Neural cell (in vitro differentiated cells): ENCODE measurements at regions not wholly inside any gene's neighbourhood (a gene's known extent, or its start where the extent isn't known, plus 50 kb on each side); places are given as distances from the start of the nearest gene placed in this dataset.

Experiments used
- H2AFZ ChIP-seq: fragments of 200-600, 300-800 bp; sonication (generic), shearing (Covaris generic); 2 replicates; pipeline ENCODE4 v1.6.0; 2014; ENCODE audit warnings: low read depth, mild to moderate bottlenecking, antibody characterized with exemption, low read length, moderate library complexity
- H3F3A ChIP-seq: fragments of 200-600 bp; shearing (Covaris generic); 2 replicates; pipeline ENCODE4 v1.6.1; 2016; ENCODE audit warnings: mild to moderate bottlenecking, moderate library complexity, mixed read lengths, antibody characterized with exemption, low read length; ENCODE audit not compliant: insufficient read depth, poor library complexity, severe bottlenecking
- H3K27ac ChIP-seq: fragments of 200-600, 300-800 bp; sonication (generic), shearing (Covaris generic); 2 replicates; pipeline ENCODE4 v1.5.1; 2014; ENCODE audit warnings: mild to moderate bottlenecking, low read length, moderate library complexity
- H3K27me3 ChIP-seq: fragments of 300-800, 200-600 bp; sonication (generic), shearing (Covaris generic); 2 replicates; pipeline ENCODE4 v1.6.0; 2014; ENCODE audit warnings: mild to moderate bottlenecking, low read depth, low read length, moderate library complexity; ENCODE audit not compliant: insufficient read depth
- H3K36me3 ChIP-seq: fragments of 300-800, 200-600 bp; sonication (generic), shearing (Covaris generic); 2 replicates; pipeline ENCODE4 v1.5.1; 2014; ENCODE audit warnings: mild to moderate bottlenecking, antibody characterized with exemption, low read length, moderate library complexity; ENCODE audit not compliant: insufficient read depth
- H3K4me2 ChIP-seq: fragments of 300-800, 200-600 bp; sonication (generic), shearing (Covaris generic); 2 replicates; pipeline ENCODE4 v1.6.0; 2014; ENCODE audit warnings: mild to moderate bottlenecking, low read length
- H3K4me3 ChIP-seq: fragments of 300-800, 200-600 bp; sonication (generic), shearing (Covaris generic); 2 replicates; pipeline ENCODE4 v1.5.1; 2014; ENCODE audit warnings: mild to moderate bottlenecking, low read length, moderate library complexity
- H3K79me2 ChIP-seq: fragments of 200-600 bp; shearing (Covaris generic); replicated peaks from 2 replicates; pipeline ENCODE4 v1.6.0; 2014; ENCODE audit warnings: mild to moderate bottlenecking, low read length, moderate library complexity; ENCODE audit not compliant: insufficient read depth
- H3K9ac ChIP-seq: fragments of 300-800, 200-600 bp; sonication (generic), shearing (Covaris generic); 2 replicates; pipeline ENCODE4 v1.6.1; 2016; ENCODE audit warnings: mild to moderate bottlenecking, low read length, mixed read lengths
- H3K9me2 ChIP-seq: fragments of 200-600 bp; shearing (Covaris generic); 2 replicates; pipeline ENCODE4 v1.6.1; 2016; ENCODE audit warnings: mild to moderate bottlenecking, low read length, mixed read lengths; ENCODE audit not compliant: insufficient read depth
- H3K9me3 ChIP-seq: fragments of 200-600, 300-800 bp; sonication (generic), shearing (Covaris generic); 2 replicates; pipeline ENCODE4 v1.6.1; 2016; ENCODE audit warnings: mild to moderate bottlenecking, mixed run types, low read length, moderate library complexity, mixed read lengths
- H4K20me1 ChIP-seq: fragments of 200-600 bp; shearing (Covaris generic); 2 replicates; pipeline ENCODE4 v1.6.1; 2016; ENCODE audit warnings: mild to moderate bottlenecking, mixed run types; ENCODE audit not compliant: insufficient read depth
- CTCF ChIP-seq: fragments of 450-650 bp; IDR thresholded peaks from 2 replicates; pipeline ENCODE4 v1.5.1; 2014; ENCODE audit warnings: antibody characterized with exemption, mild to moderate bottlenecking, moderate library complexity; ENCODE audit not compliant: poor library complexity, severe bottlenecking
- EP300 ChIP-seq: fragments of 450-650 bp; conservative IDR thresholded peaks from 2 replicates; pipeline ENCODE4 v1.6.1; 2014; ENCODE audit warnings: antibody characterized with exemption, mild to moderate bottlenecking, moderate library complexity; ENCODE audit not compliant: poor library complexity, severe bottlenecking
- EZH2 ChIP-seq: fragments of 200-600, 300-800 bp; shearing (Covaris generic), sonication (generic); IDR thresholded peaks from 2 replicates; pipeline ENCODE4 v1.6.1; 2014; ENCODE audit warnings: antibody characterized with exemption, low read length, borderline replicate concordance, mild to moderate bottlenecking; ENCODE audit not compliant: insufficient read depth, poor library complexity, severe bottlenecking
- MXI1 ChIP-seq: fragments of 450-650 bp; conservative IDR thresholded peaks from 2 replicates; pipeline ENCODE4 v1.6.1; 2014; ENCODE audit warnings: antibody characterized with exemption, mild to moderate bottlenecking; ENCODE audit not compliant: poor library complexity, severe bottlenecking
- POLR2AphosphoS5 ChIP-seq: IDR thresholded peaks from 2 replicates; pipeline ENCODE4 v1.6.1; 2012
- RAD21 ChIP-seq: fragments of 450-650 bp; conservative IDR thresholded peaks from 2 replicates; pipeline ENCODE4 v1.6.1; 2014; ENCODE audit warnings: antibody characterized with exemption, mild to moderate bottlenecking, moderate library complexity
- REST ChIP-seq: IDR thresholded peaks from 2 replicates; pipeline ENCODE4 v1.6.1; 2012; ENCODE audit warnings: borderline replicate concordance
- SMC3 ChIP-seq: fragments of 450-650 bp; conservative IDR thresholded peaks from 2 replicates; pipeline ENCODE4 v1.6.1; 2014; ENCODE audit warnings: antibody characterized with exemption, mild to moderate bottlenecking, moderate library complexity; ENCODE audit not compliant: poor library complexity
- TAF1 ChIP-seq: IDR thresholded peaks from 2 replicates; pipeline ENCODE4 v1.6.1; 2012; ENCODE audit warnings: low read depth

DNA sequence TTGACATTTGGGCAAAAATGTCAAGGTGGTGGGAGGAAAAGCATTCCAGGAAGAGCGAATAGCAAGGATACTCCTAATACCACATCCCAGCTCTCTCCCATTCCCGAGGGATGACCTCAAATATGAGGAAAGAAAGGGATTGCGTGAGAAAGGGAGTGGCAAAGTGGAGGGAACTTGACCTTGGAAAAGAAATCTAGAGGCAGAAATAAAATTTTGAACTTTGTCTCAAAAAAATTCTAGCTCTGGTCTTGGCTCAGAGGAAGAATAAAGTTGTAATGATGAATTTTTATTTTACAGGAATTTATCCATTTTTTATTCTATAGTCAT is 127.8 kb downstream of the TBX19 start:
- Histone ChIP-seq H3K27me3 (no peaks in the 10 kb centered on the region), H3K4me3 (no peak overlapping the region), H3F3A (no peaks in the 10 kb centered on the region), H3K4me2 (no peak overlapping the region), H3K36me3 (no peaks in the 10 kb centered on the region), H3K9me3 (no peaks in the 10 kb centered on the region), H4K20me1 (no peaks in the 10 kb centered on the region), H3K9me2 (no peaks in the 10 kb centered on the region), H2AFZ (no peak overlapping the region), H3K27ac (no peak overlapping the region), H3K9ac (no peak overlapping the region), H3K79me2 (no peaks in the 10 kb centered on the region)
- TF ChIP-seq SMC3 (no peak), POLR2AphosphoS5 (no peak), MXI1 (no peak), RAD21 (no peak), REST (no peak), EZH2 (no peak), CTCF (no peak), EP300 (no peak), TAF1 (no peak)

DNA sequence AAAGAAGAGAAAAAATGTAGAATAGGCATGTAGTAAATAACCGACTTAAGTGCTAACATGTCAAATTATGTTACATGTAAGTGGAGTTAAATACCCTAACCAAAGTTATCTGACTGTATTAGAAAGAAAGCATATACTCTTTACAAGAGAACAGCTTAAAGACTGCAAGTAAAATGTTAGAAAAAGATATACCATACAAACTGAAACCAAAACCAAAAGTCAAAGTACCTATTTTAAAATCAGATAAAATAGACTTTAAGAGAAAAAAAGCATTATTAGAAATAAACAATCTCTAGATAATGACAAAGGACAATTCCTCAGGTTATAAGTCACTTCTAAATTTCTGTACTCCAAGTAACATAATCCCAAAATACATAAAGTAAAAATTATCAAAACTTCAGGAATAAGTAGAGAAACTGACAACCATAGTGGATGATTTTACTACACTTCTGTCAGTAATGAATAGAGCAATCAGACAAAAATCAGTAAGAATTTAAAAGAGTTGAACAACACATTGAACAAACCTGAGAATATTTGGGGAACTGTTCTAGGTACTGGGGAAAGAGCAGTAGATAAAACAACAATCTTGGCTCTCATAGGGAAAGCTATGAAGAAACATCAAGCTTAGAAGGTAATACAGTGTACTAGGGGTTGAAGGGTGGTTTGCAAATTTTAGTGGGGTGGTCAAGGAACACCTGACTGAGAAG is 127.3 kb downstream of the TBX19 start:
- no peaks in the 10 kb centered on the region for H3K9me2 ChIP-seq
- H2AFZ ChIP-seq: no peak overlapping the region
- H3K79me2 ChIP-seq: no peaks in the 10 kb centered on the region
- H3K9ac ChIP-seq: no peak overlapping the region
- H3F3A ChIP-seq: no peaks in the 10 kb centered on the region
- H3K9me3 ChIP-seq: no peaks in the 10 kb centered on the region
- no peaks in the 10 kb centered on the region for H3K36me3 ChIP-seq
- H3K4me2 ChIP-seq: no peak overlapping the region
- no peak overlapping the region for H3K4me3 ChIP-seq
- no peaks in the 10 kb centered on the region for H4K20me1 ChIP-seq
- no peaks in the 10 kb centered on the region for H3K27me3 ChIP-seq
- no peak overlapping the region for H3K27ac ChIP-seq
- no peak for TF ChIP-seq POLR2AphosphoS5
